ENCODE measurements at regions not wholly inside any gene's neighbourhood (a gene's known extent, or its start where the extent isn't known, plus 50 kb on each side); places are given as distances from the start of the nearest gene placed in this dataset.
"Not testable (repeated sequence)": the region's sequence is repeated elsewhere in the genome, so short reads cannot be mapped to it uniquely, and the experiment has no call there.

GRCh38 chr20:25985597-25985996 lies 288.9 kb upstream of the ZNF337 start:
- no peak for DNase-seq

- no peak for DNase-seq
Measured at GRCh38 chr20:25984933-25985332, 288.3 kb upstream of the ZNF337 start.

- not testable (repeated sequence) for DNase-seq
Measured at GRCh38 chr20:25982701-25983100, 286.0 kb upstream of the ZNF337 start.

- not testable (repeated sequence) for DNase-seq
Measured at GRCh38 chr20:25978450-25979190, 282.0 kb upstream of the ZNF337 start.

GRCh38 chr20:25975816-25976215 lies 279.2 kb upstream of the ZNF337 start:
- DNase-seq, result not testable (repeated sequence)

GRCh38 chr20:25965203-25965602 lies 268.6 kb upstream of the ZNF337 start:
- DNase-seq, result not testable (repeated sequence)

- DNase-seq, result not testable (repeated sequence)
Measured at GRCh38 chr20:25953876-25954275, 257.2 kb upstream of the ZNF337 start.

- not testable (repeated sequence) for DNase-seq
Measured at GRCh38 chr20:25935230-25935629, 238.6 kb upstream of the ZNF337 start.

GRCh38 chr20:25932806-25933205 lies 236.2 kb upstream of the ZNF337 start:
- DNase-seq, result not testable (repeated sequence)

- DNase-seq, result not testable (repeated sequence)
Measured at GRCh38 chr20:25932170-25932569, 235.5 kb upstream of the ZNF337 start.

- not testable (repeated sequence) for DNase-seq
Measured at GRCh38 chr20:25902321-25902720, 205.7 kb upstream of the ZNF337 start.

- not testable (repeated sequence) for DNase-seq
Measured at GRCh38 chr20:25898663-25899062, 202.0 kb upstream of the ZNF337 start.

- DNase-seq, result not testable (repeated sequence)
Measured at GRCh38 chr20:25879096-25879495, 182.4 kb upstream of the ZNF337 start.

GRCh38 chr20:25868650-25868979 lies 172.0 kb upstream of the ZNF337 start:
- not testable (repeated sequence) for DNase-seq

GRCh38 chr20:25867776-25868649 lies 171.4 kb upstream of the ZNF337 start:
- DNase-seq, result peak; percentile 18

GRCh38 chr20:25867015-25867775 lies 170.5 kb upstream of the ZNF337 start:
- not testable (repeated sequence) for DNase-seq

GRCh38 chr20:25865715-25866656 lies 169.3 kb upstream of the ZNF337 start:
- peak; percentile 59 for DNase-seq

GRCh38 chr20:25864963-25865714 lies 168.5 kb upstream of the ZNF337 start:
- DNase-seq, result not testable (repeated sequence)

- DNase-seq, result no peak
Measured at GRCh38 chr20:25864326-25864962, 167.8 kb upstream of the ZNF337 start.

- DNase-seq, result peak; percentile 47
Measured at GRCh38 chr20:25863536-25864325, 167.1 kb upstream of the ZNF337 start.
